IPS-11a (cell line): ENCODE measurements at regions not wholly inside any gene's neighbourhood (a gene's known extent, or its start where the extent isn't known, plus 50 kb on each side); places are given as distances from the start of the nearest gene placed in this dataset.

Source experiments
- H3K4me3 ChIP-seq: one replicate; pipeline ENCODE4 v1.5.1; 2013; ENCODE audit warnings: low read depth, low read length, control low read depth

- no peak overlapping the region for H3K4me3 ChIP-seq
These were observed 211.4 kb downstream of the TUSC7 start for GRCh38 chr3:116920826-116921610.

- H3K4me3 ChIP-seq, result no peak overlapping the region
These were observed 218.3 kb downstream of the TUSC7 start for GRCh38 chr3:116927918-116928317.

GRCh38 chr3:116929505-116930222 is 220.1 kb downstream of the TUSC7 start:
- no peak overlapping the region for H3K4me3 ChIP-seq

- no peak overlapping the region for H3K4me3 ChIP-seq
These were observed 221.2 kb downstream of the TUSC7 start for GRCh38 chr3:116930786-116931185.

GRCh38 chr3:116939091-116939490 is 229.5 kb downstream of the TUSC7 start:
- H3K4me3 ChIP-seq, result no peak overlapping the region

- no peak overlapping the region for H3K4me3 ChIP-seq
These were observed 230.0 kb downstream of the TUSC7 start for GRCh38 chr3:116939550-116939949.

GRCh38 chr3:116940719-116941118 is 231.1 kb downstream of the TUSC7 start:
- no peak overlapping the region for H3K4me3 ChIP-seq

GRCh38 chr3:116946376-116946775 is 236.8 kb downstream of the TUSC7 start:
- no peak overlapping the region for H3K4me3 ChIP-seq

- no peak overlapping the region for H3K4me3 ChIP-seq
These were observed 237.6 kb downstream of the TUSC7 start for GRCh38 chr3:116947148-116947547.

- no peak overlapping the region for H3K4me3 ChIP-seq
These were observed 238.2 kb downstream of the TUSC7 start for GRCh38 chr3:116947809-116948208.

GRCh38 chr3:116950301-116951055 is 240.9 kb downstream of the TUSC7 start:
- no peak overlapping the region for H3K4me3 ChIP-seq

GRCh38 chr3:116951610-116952009 is 242.0 kb downstream of the TUSC7 start:
- H3K4me3 ChIP-seq, result no peak overlapping the region

GRCh38 chr3:116958291-116958690 is 248.7 kb downstream of the TUSC7 start:
- no peak overlapping the region for H3K4me3 ChIP-seq

GRCh38 chr3:116961106-116961505 is 251.5 kb downstream of the TUSC7 start:
- no peak overlapping the region for H3K4me3 ChIP-seq

- no peak overlapping the region for H3K4me3 ChIP-seq
These were observed 254.2 kb downstream of the TUSC7 start for GRCh38 chr3:116963802-116964201.

- H3K4me3 ChIP-seq, result no peak overlapping the region
These were observed 257.1 kb downstream of the TUSC7 start for GRCh38 chr3:116966649-116967048.

- H3K4me3 ChIP-seq, result no peak overlapping the region
These were observed 259.6 kb downstream of the TUSC7 start for GRCh38 chr3:116969135-116969534.

GRCh38 chr3:116969646-116970045 is 260.1 kb downstream of the TUSC7 start:
- H3K4me3 ChIP-seq, result no peak overlapping the region

GRCh38 chr3:116971531-116971930 is 262.0 kb downstream of the TUSC7 start:
- H3K4me3 ChIP-seq, result no peak overlapping the region

GRCh38 chr3:116974702-116975101 is 265.1 kb downstream of the TUSC7 start:
- H3K4me3 ChIP-seq, result no peak overlapping the region

GRCh38 chr3:116977441-116977840 is 267.9 kb downstream of the TUSC7 start:
- no peak overlapping the region for H3K4me3 ChIP-seq

- no peak overlapping the region for H3K4me3 ChIP-seq
These were observed 270.5 kb downstream of the TUSC7 start for GRCh38 chr3:116980099-116980498.
